ENCODE measurements at regions not wholly inside any gene's neighbourhood (a gene's known extent, or its start where the extent isn't known, plus 50 kb on each side); places are given as distances from the start of the nearest gene placed in this dataset.

DNA sequence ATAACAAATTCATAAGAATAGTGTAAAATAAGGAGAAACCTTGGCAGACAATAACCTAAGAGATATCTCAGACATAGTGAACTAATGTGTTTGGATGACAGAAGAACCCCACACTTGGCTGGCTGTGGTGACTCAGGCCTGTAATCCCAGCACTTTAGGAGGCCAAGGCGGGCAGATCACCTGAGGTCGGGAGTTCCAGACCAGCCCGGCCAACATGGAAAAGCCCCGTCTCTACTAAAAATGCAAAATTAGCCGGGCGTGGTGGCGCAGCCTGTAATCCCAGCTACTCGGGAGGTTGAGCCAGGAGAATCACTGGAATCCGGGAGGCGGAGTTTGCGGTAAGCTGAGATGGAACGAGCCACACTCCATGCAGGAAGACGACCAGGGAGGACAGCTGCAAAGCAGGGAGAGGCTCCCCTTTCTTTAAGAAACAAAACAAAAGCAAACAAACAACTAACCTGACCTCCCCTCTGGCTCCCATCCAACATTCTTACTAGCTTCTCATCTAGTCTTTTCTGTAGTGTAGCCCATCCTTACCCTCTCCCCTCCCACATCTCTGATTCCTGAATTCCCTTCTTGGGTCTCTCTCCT, 84.2 kb downstream of the ZNF280B start:
- TF ChIP-seq, protein P1, sequence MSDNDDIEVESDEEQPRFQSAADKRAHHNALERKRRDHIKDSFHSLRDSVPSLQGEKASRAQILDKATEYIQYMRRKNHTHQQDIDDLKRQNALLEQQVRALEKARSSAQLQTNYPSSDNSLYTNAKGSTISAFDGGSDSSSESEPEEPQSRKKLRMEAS (IDR thresholded peaks at IDR 0.05) = no peak
- TF ChIP-seq TCF12 (IDR thresholded peaks at IDR 0.05; ENCODE audit: low read depth) (no peak), RAD21 (IDR thresholded peaks at IDR 0.05; ENCODE audit: low read depth) (no peak), CEBPB (IDR thresholded peaks at IDR 0.05) (no peak), EGR1 (IDR thresholded peaks at IDR 0.05) (no peak)
- TF ChIP-seq, protein P2, sequence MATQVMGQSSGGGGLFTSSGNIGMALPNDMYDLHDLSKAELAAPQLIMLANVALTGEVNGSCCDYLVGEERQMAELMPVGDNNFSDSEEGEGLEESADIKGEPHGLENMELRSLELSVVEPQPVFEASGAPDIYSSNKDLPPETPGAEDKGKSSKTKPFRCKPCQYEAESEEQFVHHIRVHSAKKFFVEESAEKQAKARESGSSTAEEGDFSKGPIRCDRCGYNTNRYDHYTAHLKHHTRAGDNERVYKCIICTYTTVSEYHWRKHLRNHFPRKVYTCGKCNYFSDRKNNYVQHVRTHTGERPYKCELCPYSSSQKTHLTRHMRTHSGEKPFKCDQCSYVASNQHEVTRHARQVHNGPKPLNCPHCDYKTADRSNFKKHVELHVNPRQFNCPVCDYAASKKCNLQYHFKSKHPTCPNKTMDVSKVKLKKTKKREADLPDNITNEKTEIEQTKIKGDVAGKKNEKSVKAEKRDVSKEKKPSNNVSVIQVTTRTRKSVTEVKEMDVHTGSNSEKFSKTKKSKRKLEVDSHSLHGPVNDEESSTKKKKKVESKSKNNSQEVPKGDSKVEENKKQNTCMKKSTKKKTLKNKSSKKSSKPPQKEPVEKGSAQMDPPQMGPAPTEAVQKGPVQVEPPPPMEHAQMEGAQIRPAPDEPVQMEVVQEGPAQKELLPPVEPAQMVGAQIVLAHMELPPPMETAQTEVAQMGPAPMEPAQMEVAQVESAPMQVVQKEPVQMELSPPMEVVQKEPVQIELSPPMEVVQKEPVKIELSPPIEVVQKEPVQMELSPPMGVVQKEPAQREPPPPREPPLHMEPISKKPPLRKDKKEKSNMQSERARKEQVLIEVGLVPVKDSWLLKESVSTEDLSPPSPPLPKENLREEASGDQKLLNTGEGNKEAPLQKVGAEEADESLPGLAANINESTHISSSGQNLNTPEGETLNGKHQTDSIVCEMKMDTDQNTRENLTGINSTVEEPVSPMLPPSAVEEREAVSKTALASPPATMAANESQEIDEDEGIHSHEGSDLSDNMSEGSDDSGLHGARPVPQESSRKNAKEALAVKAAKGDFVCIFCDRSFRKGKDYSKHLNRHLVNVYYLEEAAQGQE (IDR thresholded peaks at IDR 0.05; ENCODE audit: low read depth) = no peak
